ENCODE measurements at regions not wholly inside any gene's neighbourhood (a gene's known extent, or its start where the extent isn't known, plus 50 kb on each side); places are given as distances from the start of the nearest gene placed in this dataset.

DNA sequence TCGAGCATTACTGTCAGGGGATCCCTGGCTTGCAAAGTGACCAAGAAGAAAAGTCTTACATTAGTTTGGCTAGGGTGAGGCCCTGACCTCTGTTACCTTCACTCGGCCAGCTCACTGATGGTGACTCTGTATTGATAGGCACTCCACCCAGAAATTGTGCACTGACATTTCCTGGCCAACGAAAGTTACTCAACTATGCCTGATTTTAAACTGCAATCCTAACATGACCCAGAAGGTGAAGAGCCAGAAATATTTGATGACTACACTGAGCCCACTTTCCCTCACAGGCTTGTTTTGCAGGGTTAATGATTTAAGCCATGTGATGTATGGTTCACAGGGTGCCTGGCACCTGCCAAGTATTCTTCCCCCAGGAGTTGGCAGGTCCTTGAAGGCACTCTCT lies 208.2 kb upstream of the MAF start:
- Histone ChIP-seq H3K9me3 (ENCODE audit: control insufficient read depth in 1 of 2, insufficient read depth in 1 of 2, low read length in 2 of 2) (no peaks in the 10 kb centered on the region), H3K36me3 (ENCODE audit: insufficient read depth, low read length) (no peaks in the 10 kb centered on the region), H3K4me1 (ENCODE audit: insufficient read depth, low read length) (no peaks in the 10 kb centered on the region), H3K27me3 (ENCODE audit: control insufficient read depth in 1 of 2, insufficient read depth in 2 of 2, low read length in 2 of 2) (peaks cover 0 to 4% of the 10 kb centered on the region in 2 experiments), H3K4me3 (ENCODE audit: low read length) (no peak overlapping the region), H3K27ac (ENCODE audit: low read depth in 1 of 2, low read length in 2 of 2) (no peak overlapping the region)
- no peak for DNase-seq
- TF ChIP-seq, protein P1, sequence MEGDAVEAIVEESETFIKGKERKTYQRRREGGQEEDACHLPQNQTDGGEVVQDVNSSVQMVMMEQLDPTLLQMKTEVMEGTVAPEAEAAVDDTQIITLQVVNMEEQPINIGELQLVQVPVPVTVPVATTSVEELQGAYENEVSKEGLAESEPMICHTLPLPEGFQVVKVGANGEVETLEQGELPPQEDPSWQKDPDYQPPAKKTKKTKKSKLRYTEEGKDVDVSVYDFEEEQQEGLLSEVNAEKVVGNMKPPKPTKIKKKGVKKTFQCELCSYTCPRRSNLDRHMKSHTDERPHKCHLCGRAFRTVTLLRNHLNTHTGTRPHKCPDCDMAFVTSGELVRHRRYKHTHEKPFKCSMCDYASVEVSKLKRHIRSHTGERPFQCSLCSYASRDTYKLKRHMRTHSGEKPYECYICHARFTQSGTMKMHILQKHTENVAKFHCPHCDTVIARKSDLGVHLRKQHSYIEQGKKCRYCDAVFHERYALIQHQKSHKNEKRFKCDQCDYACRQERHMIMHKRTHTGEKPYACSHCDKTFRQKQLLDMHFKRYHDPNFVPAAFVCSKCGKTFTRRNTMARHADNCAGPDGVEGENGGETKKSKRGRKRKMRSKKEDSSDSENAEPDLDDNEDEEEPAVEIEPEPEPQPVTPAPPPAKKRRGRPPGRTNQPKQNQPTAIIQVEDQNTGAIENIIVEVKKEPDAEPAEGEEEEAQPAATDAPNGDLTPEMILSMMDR (IDR thresholded peaks at IDR 0.05), result no peak
- Mint-ChIP-seq H3K4me3 (no peak overlapping the region), H3K27ac (no peak overlapping the region), H3K9me3 (no peaks in the 10 kb centered on the region), H3K27me3 (peaks cover 9% of the 10 kb centered on the region), H3K4me1 (ENCODE audit: low read depth) (no peaks in the 10 kb centered on the region), H3K36me3 (ENCODE audit: low read depth) (no peaks in the 10 kb centered on the region)
- no peak for ATAC-seq (ENCODE audit: poor library complexity)
- POLR2A ChIA-PET, result no interaction called here
- CTCF ChIA-PET, result no interaction called here
- intact Hi-C loops (cut with DNase I, micrococcal nuclease), result no loop called here

DNA sequence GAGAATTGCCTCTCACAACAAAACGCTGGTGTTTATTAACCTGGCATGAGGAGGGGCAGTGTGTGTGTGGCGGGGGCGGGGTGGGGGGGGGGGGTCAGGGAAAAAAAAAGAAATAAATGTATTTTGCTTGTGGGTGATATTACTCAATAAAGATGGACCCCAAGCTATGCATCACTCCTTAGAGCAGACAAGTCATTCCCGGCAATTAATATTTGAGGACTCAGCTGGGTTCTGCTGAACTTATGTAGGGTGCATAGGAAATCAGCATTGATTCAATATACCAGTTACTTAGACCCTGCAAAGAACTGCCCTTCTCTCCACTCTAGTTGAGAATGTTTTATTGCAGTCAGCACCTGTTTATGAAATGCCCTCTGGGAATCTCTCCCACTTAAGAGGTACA lies 206.2 kb upstream of the MAF start:
- ATAC-seq (ENCODE audit: poor library complexity), result no peak
- DNase-seq, result no peak
- Mint-ChIP-seq H3K36me3 (ENCODE audit: low read depth) (no peaks in the 10 kb centered on the region), H3K4me1 (ENCODE audit: low read depth) (no peaks in the 10 kb centered on the region), H3K27ac (no peak overlapping the region), H3K9me3 (no peaks in the 10 kb centered on the region), H3K27me3 (peaks cover 9% of the 10 kb centered on the region), H3K4me3 (no peak overlapping the region)
- intact Hi-C loops (cut with DNase I, micrococcal nuclease), result no loop called here
- Histone ChIP-seq H3K4me3 (ENCODE audit: low read length) (no peak overlapping the region), H3K4me1 (ENCODE audit: insufficient read depth, low read length) (no peaks in the 10 kb centered on the region), H3K9me3 (ENCODE audit: control insufficient read depth in 1 of 2, insufficient read depth in 1 of 2, low read length in 2 of 2) (no peaks in the 10 kb centered on the region), H3K27ac (ENCODE audit: low read depth in 1 of 2, low read length in 2 of 2) (no peak overlapping the region), H3K36me3 (ENCODE audit: insufficient read depth, low read length) (no peaks in the 10 kb centered on the region), H3K27me3 (ENCODE audit: control insufficient read depth in 1 of 2, insufficient read depth in 2 of 2, low read length in 2 of 2) (peaks cover 0 to 4% of the 10 kb centered on the region in 2 experiments)
- TF ChIP-seq, protein P1 (IDR thresholded peaks at IDR 0.05), result no peak
- ChIA-PET CTCF (interaction anchor here (1.6 kb wide), 1 partner anchor 26 kb away, joined by 3 read pairs; no protein-coding TSS in a partner anchor), POLR2A (no interaction called here)

DNA sequence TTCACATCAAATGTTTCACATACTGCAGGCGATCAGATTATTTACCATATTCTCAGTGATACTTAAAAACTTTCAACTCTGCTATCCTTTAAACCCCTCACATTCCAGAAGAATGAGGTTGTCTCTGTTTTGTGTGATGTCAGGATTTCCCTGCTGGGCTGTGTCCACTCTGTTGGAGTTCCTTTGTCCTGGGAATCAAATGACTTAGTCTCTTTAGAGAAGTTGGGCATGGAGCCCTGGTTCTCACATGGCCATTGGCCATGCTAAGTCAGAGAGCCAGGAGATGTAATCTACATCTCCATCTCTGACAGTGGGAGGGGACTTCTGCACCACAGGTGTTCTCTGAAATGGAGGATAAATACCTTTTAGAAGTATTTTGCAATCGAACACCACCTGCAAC lies 205.1 kb upstream of the MAF start:
- DNase-seq, result no peak

More for the DNA sequence above, 205.1 kb upstream of the MAF start:
- Histone ChIP-seq H3K4me1 (ENCODE audit: insufficient read depth, low read length) (no peaks in the 10 kb centered on the region), H3K4me3 (ENCODE audit: low read length) (no peak overlapping the region), H3K9me3 (ENCODE audit: control insufficient read depth in 1 of 2, insufficient read depth in 1 of 2, low read length in 2 of 2) (no peaks in the 10 kb centered on the region), H3K36me3 (ENCODE audit: insufficient read depth, low read length) (no peaks in the 10 kb centered on the region), H3K27me3 (ENCODE audit: control insufficient read depth in 1 of 2, insufficient read depth in 2 of 2, low read length in 2 of 2) (peaks cover 0 to 4% of the 10 kb centered on the region in 2 experiments), H3K27ac (ENCODE audit: low read depth in 1 of 2, low read length in 2 of 2) (no peak overlapping the region)
- TF ChIP-seq, protein P1 (IDR thresholded peaks at IDR 0.05), result no peak
- CTCF ChIA-PET, result no interaction called here
- H3K36me3 Mint-ChIP-seq (ENCODE audit: low read depth), result no peaks in the 10 kb centered on the region
- intact Hi-C loops (cut with DNase I, micrococcal nuclease), result no loop called here
- no peaks in the 10 kb centered on the region for H3K4me1 Mint-ChIP-seq (ENCODE audit: low read depth)
- H3K27me3 Mint-ChIP-seq, result peaks cover 5% of the 10 kb centered on the region
- no peak overlapping the region for H3K27ac Mint-ChIP-seq
- POLR2A ChIA-PET, result no interaction called here
- H3K9me3 Mint-ChIP-seq, result no peaks in the 10 kb centered on the region
- ATAC-seq (ENCODE audit: poor library complexity), result no peak
- no peak overlapping the region for H3K4me3 Mint-ChIP-seq

Measured in CD4-positive, alpha-beta T cell (primary cell).